ENCODE measurements at regions not wholly inside any gene's neighbourhood (a gene's known extent, or its start where the extent isn't known, plus 50 kb on each side); places are given as distances from the start of the nearest gene placed in this dataset.
A peak's percentile ranks its signal among the peaks of the same experiment; 100 is the strongest.

- in situ Hi-C loops (cut with MboI; ENCODE audit: low sequenced_read_pairs in 4 of 4): loop anchor here in 3 of 4 donors (5.0 to 25.0 kb wide), 2 partner anchors 275 to 520 kb away; no protein-coding TSS in a partner anchor
- no peaks in the 10 kb centered on the region for H3K9me3 ChIP-seq
- DNase-seq (peak; percentile 19 to 71), ATAC-seq (peak; percentile 25 to 80)
- no peak overlapping the region for H3K4me3 ChIP-seq
- H3K36me3 ChIP-seq: no peaks in the 10 kb centered on the region
- TF ChIP-seq, protein P1, sequence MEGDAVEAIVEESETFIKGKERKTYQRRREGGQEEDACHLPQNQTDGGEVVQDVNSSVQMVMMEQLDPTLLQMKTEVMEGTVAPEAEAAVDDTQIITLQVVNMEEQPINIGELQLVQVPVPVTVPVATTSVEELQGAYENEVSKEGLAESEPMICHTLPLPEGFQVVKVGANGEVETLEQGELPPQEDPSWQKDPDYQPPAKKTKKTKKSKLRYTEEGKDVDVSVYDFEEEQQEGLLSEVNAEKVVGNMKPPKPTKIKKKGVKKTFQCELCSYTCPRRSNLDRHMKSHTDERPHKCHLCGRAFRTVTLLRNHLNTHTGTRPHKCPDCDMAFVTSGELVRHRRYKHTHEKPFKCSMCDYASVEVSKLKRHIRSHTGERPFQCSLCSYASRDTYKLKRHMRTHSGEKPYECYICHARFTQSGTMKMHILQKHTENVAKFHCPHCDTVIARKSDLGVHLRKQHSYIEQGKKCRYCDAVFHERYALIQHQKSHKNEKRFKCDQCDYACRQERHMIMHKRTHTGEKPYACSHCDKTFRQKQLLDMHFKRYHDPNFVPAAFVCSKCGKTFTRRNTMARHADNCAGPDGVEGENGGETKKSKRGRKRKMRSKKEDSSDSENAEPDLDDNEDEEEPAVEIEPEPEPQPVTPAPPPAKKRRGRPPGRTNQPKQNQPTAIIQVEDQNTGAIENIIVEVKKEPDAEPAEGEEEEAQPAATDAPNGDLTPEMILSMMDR (IDR thresholded peaks at IDR 0.05 in 4 of 5, conservative IDR thresholded peaks at IDR 0.05 in 1 of 5): peak; percentile 55 to 92 (median 87)
- TF ChIP-seq POLR2A (IDR thresholded peaks at IDR 0.05): no peak
- intact Hi-C loops (cut with DNase I; ENCODE audit: low total_unique reads): loop anchor here (1.0 to 5.0 kb wide), 4 partner anchors 66 to 276 kb away; no protein-coding TSS in a partner anchor
- H3K27me3 ChIP-seq: no peaks in the 10 kb centered on the region
- H3K4me1 ChIP-seq: peaks cover 22 to 32% of the 10 kb centered on the region in 2 donors
- no peak overlapping the region for H3K27ac ChIP-seq
Observed at GRCh38 chr18:59056706-59057492, 82.8 kb upstream of the SEC11C start.

GRCh38 chr18:59057493-59057795, 82.2 kb upstream of the SEC11C start:
- intact Hi-C loops (cut with DNase I; ENCODE audit: low total_unique reads) (loop anchor here (1.0 to 5.0 kb wide), 4 partner anchors 67 to 276 kb away; no protein-coding TSS in a partner anchor), in situ Hi-C loops (cut with MboI; ENCODE audit: low sequenced_read_pairs in 4 of 4) (loop anchor here in 3 of 4 donors (5.0 to 25.0 kb wide), 2 partner anchors 275 to 520 kb away; no protein-coding TSS in a partner anchor)
- ATAC-seq (no peak), DNase-seq (no peak)
- H3K27ac ChIP-seq: no peak overlapping the region
- H3K27me3 ChIP-seq: no peaks in the 10 kb centered on the region
- no peak for TF ChIP-seq POLR2A (IDR thresholded peaks at IDR 0.05)
- TF ChIP-seq, protein P1 (IDR thresholded peaks at IDR 0.05 in 4 of 5, conservative IDR thresholded peaks at IDR 0.05 in 1 of 5): peak in 1 of 5 experiments; percentile 9
- no peak overlapping the region for H3K4me3 ChIP-seq
- H3K4me1 ChIP-seq: peaks cover 23 to 27% of the 10 kb centered on the region in 2 donors
- H3K36me3 ChIP-seq: no peaks in the 10 kb centered on the region
- H3K9me3 ChIP-seq: no peaks in the 10 kb centered on the region

- no peaks in the 10 kb centered on the region for H3K36me3 ChIP-seq
- ATAC-seq (no peak), DNase-seq (no peak)
- H3K9me3 ChIP-seq: no peaks in the 10 kb centered on the region
- peaks cover 26 to 28% of the 10 kb centered on the region in 2 donors for H3K4me1 ChIP-seq
- no peak overlapping the region for H3K4me3 ChIP-seq
- H3K27ac ChIP-seq: no peak overlapping the region
- TF ChIP-seq, protein P1 (IDR thresholded peaks at IDR 0.05 in 4 of 5, conservative IDR thresholded peaks at IDR 0.05 in 1 of 5): no peak
- no peak for TF ChIP-seq POLR2A (IDR thresholded peaks at IDR 0.05)
- intact Hi-C loops (cut with DNase I; ENCODE audit: low total_unique reads): loop anchor here (1.0 to 5.0 kb wide), 4 partner anchors 67 to 277 kb away; no protein-coding TSS in a partner anchor
- in situ Hi-C loops (cut with MboI; ENCODE audit: low sequenced_read_pairs in 4 of 4): loop anchor here in 3 of 4 donors (5.0 to 25.0 kb wide), 2 partner anchors 276 to 521 kb away; no protein-coding TSS in a partner anchor
- H3K27me3 ChIP-seq: no peaks in the 10 kb centered on the region
Observed at GRCh38 chr18:59057969-59058368, 81.7 kb upstream of the SEC11C start.

- Histone ChIP-seq H3K36me3 (no peaks in the 10 kb centered on the region), H3K4me1 (peaks cover 30 to 39% of the 10 kb centered on the region in 2 donors), H3K4me3 (no peak overlapping the region), H3K27me3 (no peaks in the 10 kb centered on the region), H3K9me3 (no peaks in the 10 kb centered on the region), H3K27ac (no peak overlapping the region)
- no peak for TF ChIP-seq POLR2A (IDR thresholded peaks at IDR 0.05)
- TF ChIP-seq, protein P1 (IDR thresholded peaks at IDR 0.05 in 4 of 5, conservative IDR thresholded peaks at IDR 0.05 in 1 of 5): no peak
- intact Hi-C loops (cut with DNase I; ENCODE audit: low total_unique reads): loop anchor here (5.0 kb wide), 2 partner anchors 147 to 192 kb away; no protein-coding TSS in a partner anchor
- in situ Hi-C loops (cut with MboI; ENCODE audit: low sequenced_read_pairs in 4 of 4): loop anchor here in 3 of 4 donors (5.0 to 25.0 kb wide), 2 partner anchors 277 to 522 kb away; no protein-coding TSS in a partner anchor
- no peak for ATAC-seq
- no peak for DNase-seq
Observed at GRCh38 chr18:59059140-59059539, 80.5 kb upstream of the SEC11C start.
